Neural cell (in vitro differentiated cells): ENCODE measurements at regions not wholly inside any gene's neighbourhood (a gene's known extent, or its start where the extent isn't known, plus 50 kb on each side); places are given as distances from the start of the nearest gene placed in this dataset.

ENCODE experiments used
- EP300 ChIP-seq: fragments of 450-650 bp; conservative IDR thresholded peaks from 2 replicates; pipeline ENCODE4 v1.6.1; 2014; ENCODE audit warnings: antibody characterized with exemption, mild to moderate bottlenecking, moderate library complexity; ENCODE audit not compliant: poor library complexity, severe bottlenecking
- EZH2 ChIP-seq: fragments of 200-600, 300-800 bp; shearing (Covaris generic), sonication (generic); IDR thresholded peaks from 2 replicates; pipeline ENCODE4 v1.6.1; 2014; ENCODE audit warnings: antibody characterized with exemption, low read length, borderline replicate concordance, mild to moderate bottlenecking; ENCODE audit not compliant: insufficient read depth, poor library complexity, severe bottlenecking
- TF ChIP-seq, protein P1 (sequence below): fragments of 450-650 bp; IDR thresholded peaks from 2 replicates; pipeline ENCODE4 v1.5.1; 2014; ENCODE audit warnings: antibody characterized with exemption, mild to moderate bottlenecking, moderate library complexity; ENCODE audit not compliant: poor library complexity, severe bottlenecking

- TF ChIP-seq EZH2 (no peak), EP300 (no peak)
- TF ChIP-seq, protein P1, sequence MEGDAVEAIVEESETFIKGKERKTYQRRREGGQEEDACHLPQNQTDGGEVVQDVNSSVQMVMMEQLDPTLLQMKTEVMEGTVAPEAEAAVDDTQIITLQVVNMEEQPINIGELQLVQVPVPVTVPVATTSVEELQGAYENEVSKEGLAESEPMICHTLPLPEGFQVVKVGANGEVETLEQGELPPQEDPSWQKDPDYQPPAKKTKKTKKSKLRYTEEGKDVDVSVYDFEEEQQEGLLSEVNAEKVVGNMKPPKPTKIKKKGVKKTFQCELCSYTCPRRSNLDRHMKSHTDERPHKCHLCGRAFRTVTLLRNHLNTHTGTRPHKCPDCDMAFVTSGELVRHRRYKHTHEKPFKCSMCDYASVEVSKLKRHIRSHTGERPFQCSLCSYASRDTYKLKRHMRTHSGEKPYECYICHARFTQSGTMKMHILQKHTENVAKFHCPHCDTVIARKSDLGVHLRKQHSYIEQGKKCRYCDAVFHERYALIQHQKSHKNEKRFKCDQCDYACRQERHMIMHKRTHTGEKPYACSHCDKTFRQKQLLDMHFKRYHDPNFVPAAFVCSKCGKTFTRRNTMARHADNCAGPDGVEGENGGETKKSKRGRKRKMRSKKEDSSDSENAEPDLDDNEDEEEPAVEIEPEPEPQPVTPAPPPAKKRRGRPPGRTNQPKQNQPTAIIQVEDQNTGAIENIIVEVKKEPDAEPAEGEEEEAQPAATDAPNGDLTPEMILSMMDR, result no peak
These were observed 195.9 kb downstream of the RTP5 start for GRCh38 chr2:242065426-242065825.
